NCI-H1694 treated with DMSO at 0.1 percent for 48 hours (cell line): ENCODE measurements at regions not wholly inside any gene's neighbourhood (a gene's known extent, or its start where the extent isn't known, plus 50 kb on each side); places are given as distances from the start of the nearest gene placed in this dataset.
A peak's percentile ranks its signal among the peaks of the same experiment; 100 is the strongest.
"Not testable (repeated sequence)": the region's sequence is repeated elsewhere in the genome, so short reads cannot be mapped to it uniquely, and the experiment has no call there.

ENCODE experiments used
- DNase-seq: peaks from one replicate; lab custom pipeline; 2025; lab: John Stamatoyannopoulos, UW

DNA sequence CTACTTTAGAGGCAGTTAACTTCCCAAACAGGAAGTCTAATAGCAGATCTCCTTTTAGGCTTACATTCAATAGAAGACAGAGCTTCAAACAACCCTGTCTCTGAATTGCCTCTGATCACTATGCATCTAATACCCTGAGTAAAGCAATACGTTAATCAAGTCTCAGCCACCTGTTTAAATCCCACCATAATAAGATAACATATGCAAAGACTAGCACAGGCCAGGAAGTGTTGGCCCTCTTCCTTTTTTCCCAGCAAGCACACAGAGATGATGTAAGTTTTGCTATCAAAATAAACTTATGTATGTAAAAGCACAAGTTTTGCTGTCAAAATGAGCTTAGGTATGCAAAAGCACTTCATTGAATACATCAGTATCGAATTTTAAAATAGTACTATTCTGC lies 385.5 kb downstream of the RND3 start:
- no peak for DNase-seq

DNA sequence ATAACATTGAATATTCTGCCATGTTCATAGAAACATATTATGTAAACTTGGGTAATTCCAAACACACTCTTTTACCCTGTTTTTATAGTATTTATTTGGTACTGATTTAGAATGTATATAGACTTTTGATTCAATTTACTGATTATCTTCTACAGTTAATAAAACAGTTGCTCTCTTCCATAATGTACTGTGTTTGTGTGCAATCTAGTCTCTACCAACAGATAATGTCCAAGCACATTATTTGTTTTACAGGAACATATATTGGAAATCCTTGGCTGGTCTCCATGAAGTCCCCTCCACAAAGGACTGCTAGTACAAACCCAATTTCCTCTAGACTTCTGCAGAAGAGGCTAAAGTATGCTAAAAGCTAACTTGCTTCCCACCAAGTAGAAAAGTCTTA lies 386.6 kb downstream of the RND3 start:
- DNase-seq = no peak

DNA sequence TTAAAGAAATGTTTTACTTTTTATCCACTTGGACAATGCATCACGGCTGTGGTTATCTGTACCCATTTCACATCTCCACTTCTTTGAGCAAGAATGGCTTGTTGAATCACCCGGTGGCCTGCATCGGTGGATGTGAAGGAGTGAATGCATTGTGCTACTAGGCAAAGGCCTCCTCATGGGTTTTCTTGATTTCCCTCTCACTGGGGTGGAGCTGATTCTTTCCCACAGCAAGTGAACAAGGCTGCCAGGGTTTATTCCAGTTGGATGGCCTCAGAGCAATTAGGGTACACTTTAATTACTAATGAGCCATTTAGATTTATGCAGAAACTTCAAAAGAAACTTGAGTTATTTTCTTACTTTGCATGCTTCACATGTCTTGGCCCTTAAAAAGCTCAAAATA lies 387.1 kb downstream of the RND3 start:
- DNase-seq = no peak

DNA sequence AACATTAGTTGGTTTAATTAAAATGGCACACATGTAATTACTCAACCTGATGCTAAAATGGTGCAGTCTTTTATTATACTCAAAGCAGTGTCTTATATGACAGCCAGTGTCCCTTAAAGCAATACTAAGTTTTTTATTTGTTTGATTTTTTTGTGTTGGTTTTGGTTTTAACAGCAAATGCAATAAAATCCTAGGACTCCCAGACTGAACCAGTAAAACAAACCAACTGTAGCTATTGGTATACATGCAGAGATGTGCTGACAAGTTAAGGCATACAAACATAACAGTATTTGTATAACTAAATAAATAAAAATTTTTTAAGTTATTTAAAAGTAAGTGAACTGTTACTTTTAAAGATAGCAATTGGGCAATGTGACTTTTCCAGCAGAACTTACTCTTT lies 387.7 kb downstream of the RND3 start:
- DNase-seq = no peak

DNA sequence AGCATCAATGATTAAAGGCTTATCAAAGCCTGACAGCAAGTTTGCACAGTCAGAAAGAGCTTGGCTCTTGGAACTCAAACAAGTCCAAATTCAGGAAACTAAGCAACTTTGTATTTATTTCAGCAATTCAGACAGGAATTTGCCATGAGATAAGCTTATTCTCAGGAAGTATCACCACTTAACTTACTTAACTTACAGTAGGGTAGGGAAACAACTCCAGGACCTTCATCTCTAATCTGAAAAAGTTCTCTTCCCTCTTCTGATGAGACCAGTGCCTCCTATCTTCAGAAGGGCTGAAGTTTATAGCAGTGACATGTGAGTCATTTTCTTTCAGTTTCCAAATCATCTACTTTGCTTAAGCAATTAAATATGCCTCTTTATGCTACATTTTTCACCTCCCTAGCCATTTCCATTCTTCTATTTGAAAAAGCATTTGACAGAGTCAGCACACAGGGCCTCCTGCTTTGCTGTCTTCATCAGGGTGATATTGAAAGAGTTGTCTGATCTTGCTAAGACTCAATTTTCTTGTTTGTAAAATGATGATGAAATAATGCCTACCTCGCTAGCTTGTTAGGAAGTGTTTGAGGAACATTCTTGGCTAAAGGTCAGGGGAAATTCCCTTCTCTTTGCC lies 389.5 kb downstream of the RND3 start:
- DNase-seq = no peak

DNA sequence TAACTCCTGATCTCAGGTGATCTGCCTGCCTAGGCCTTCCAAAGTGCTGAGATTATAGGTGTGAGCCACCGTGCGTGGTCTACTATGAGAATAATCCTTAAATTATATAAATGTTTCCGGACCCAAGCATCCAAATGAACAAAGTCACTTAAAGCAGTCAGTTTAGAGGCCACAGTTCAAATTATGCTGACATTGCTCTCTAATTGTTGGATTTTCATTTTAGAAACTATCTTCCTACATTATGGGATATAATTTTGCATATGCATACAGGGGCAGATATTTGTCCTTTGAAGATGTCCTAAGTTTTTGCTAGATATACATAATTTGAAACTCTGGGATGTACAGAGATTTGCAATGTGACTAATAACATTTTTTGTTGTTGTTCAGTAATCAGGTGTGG lies 390.1 kb downstream of the RND3 start:
- no peak for DNase-seq

DNA sequence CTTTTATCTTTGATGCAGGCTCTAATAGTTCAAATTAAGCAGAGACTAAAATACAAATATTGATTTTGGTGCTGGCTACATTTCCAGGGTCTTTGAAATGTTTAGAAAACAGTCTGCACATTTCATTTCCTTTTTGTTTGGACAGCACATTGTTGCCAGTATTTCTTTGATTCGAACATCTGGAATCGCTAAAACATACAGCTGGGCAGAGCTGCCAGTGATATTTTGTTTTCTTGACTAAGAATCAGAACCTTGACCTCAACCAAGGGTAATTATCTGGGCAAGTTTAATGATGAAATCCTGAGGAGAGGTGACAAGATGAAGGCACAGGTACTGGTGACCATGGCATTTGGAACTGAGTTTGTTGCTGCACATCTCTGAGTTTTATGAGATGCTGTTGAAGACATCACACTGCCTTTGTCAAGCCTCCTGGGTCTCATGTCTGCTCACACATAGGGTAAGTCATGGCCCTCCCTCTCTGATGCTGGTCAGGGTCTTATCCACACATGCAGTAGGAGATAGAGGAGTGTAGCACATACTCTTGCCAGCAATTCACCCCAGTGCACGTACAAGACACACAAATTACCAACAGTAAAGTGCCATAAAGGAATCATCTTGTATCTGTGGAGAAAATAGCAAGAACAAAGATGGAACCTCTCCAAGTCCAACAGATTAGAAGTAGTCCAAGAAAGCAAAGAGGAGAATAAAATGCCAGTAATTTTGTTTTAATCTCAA lies 391.9 kb downstream of the RND3 start:
- no peak for DNase-seq

DNA sequence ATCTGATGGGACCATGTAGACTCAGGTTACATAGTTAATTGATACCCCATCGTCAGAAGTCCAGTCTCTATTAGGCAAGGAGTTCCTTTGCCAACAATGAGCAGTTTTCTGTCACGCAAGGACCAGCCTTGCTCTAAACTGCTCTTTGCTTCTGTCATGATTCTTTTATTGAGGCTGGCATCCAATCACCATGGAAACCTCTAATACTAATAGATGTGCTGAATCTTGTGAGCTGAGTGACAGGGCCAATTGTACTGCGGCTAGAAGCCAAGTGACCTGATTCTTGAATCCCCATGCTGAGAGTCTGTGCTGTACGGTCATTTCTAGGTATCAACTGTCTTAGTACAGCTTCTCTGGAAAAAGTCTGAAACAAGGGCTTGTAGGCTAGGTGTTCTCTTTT lies 395.6 kb downstream of the RND3 start:
- no peak for DNase-seq

DNA sequence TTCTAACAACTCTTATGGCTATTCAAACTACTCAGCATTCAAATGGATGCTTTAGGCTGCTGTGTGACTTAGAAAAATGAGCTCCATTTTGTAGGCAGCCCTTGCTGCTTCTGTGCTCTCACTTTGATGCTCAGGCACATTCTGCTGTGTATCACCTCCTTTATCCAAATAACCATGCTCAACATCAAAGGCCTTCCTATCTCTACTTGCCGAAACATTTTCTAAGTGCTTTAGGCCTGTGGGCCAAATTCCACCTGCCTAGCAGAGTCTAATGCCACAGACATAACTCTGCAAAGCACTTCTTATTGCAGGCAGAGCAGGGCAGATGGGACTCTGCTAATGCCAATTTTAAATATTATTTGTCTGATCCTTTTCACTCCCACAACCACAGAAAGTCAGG lies 397.4 kb downstream of the RND3 start:
- no peak for DNase-seq

DNA sequence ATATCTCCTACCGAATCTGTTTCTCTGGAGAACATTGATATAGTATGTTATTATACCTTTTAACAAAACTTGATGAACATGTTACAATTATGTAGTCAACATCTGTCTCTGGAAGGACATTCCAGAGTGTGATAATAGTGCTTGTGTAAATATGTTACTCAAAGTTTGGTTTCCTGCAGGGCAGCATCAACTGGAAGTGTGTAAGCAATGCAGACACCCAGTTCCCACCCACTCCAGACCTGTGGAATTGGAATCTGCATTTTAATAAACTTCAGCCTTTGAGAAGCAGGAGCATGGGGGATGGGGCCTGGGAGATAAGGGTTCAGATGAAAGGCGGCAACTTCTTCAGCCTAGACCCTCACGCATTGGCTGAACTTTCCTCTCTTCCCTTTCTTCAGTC lies 398.9 kb downstream of the RND3 start:
- no peak for DNase-seq

DNA sequence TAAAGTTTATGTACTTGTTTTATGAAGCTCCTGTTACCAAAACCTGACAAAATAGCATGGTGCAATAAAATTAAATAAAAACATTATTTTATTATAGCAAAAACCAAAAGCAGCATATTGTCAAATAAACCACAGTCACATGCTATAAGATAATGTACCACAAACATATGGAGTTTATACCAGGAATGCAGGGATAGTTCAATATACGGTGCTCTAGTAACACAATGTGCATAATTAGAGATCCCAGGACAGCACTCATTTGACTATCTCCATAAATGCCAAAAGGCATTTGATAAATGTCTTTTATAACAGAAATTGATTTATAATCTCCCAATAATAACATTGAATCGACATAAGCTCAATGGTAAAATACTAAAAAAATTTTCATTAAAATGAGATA lies 402.0 kb downstream of the RND3 start:
- no peak for DNase-seq

DNA sequence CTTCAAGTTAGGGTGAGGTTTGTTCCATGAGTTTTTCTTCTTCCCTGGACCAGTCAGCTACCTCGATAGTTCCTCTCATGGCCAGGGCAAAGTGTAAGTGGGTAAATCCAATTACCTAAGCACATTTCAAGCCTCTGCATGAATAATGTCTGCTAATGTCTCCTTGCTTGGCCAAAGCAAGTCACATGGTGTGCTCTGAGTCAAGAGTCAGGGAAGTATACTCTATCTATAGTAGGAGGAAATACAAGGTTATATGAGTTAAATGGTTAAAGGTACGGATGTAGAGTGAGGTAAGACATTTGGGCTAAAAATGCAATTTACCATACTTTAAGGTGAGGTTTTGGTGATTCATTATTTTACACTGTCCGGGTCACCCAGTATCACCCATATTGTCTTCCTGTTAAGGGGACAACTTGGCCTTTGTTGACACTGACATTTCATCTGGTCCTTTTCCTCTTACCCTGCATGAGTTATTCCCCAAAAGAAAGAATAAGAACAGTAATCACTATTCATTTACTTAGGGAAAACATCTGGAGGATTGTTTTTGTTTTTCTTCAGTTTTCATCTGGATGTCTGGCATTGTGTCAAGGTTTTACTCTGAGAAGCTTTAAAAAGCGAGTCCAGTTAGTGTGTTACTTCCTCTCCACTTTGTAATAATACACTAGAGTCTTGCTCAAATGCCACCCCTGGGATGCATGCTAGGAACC lies 405.5 kb downstream of the RND3 start:
- DNase-seq = no peak

DNA sequence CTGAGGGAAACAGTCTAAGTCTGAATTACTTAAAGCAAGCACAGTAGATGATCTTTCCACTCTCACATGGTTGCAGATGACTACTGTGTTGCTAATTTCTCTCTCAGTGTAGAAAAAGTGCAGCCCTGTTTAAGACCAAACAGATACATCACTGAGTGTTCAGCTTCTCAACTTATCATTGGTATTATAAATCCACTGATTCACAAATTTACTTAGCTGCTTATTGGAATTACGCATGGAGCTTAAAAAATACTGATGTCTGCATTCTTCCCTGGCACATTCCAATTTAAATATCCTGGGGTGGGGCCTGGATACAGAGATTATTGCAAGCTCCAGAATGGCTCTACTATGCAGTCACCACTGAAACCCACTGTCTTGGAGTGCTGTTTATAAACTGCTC lies 411.2 kb downstream of the RND3 start:
- DNase-seq = no peak

DNA sequence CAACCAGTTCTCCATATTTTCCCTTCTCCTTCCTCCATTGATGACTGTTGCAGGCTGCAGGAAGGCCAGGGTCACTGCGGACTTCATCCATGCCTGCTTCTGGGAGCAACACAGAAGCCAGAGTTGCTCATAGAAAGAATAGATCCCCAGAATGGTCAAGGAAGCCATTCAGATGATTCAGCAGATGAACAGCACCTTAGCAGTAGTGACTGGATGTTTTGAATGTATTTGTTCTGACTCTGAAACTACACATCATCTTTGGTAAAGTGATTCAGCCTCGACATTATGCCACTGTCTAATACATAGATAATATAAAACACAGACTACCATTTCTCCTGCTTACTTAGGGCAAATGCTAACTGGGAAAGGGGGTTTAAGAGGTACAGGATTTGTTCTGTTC lies 411.6 kb downstream of the RND3 start:
- DNase-seq = no peak

DNA sequence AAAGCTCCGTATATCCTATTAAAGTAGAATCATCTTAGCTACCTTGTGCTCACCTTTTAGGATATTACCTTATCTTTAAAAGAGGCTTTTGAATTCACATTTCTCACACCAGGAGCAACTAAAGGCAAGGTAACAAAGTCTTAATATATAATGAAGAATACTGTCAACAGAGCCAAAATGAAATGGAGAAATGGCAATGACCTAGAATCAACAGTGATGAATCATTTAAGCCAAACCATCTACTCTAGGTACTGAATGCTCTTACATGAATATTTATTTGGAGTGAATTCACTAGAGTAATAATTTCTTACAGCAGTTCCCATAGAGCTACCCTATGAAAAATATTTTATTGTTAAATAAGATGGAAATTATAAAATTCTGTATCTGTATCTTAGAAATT lies 421.0 kb downstream of the RND3 start:
- no peak for DNase-seq

DNA sequence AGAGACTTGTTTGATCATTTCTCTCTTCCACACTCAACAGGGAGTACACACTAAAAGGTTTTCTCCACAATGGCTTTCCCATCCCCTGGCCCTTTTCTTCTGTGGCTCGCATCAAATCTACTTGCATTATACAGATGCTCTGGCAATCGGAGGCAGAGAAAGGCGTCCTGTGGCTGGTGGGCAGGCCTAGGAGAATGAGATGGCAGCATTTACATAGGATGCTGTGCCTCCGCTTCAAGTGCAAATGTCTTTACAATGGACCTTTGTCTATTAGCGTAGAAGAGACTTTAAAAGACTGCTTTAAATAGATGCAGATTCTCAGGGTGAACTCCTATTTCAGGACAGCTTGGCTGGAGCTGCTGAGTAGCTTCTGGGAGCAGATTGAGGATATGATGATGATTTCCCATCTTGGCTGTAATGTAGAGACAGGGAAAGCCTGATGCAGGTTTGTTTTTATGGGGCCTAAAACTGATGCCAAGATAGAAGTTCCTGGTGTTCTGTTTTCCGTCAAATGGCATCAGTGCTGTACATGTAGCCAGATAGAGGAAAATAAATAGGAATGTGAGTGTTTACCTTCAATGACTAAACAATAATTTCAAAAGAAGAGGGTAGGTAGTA lies 423.4 kb downstream of the RND3 start:
- DNase-seq = peak; percentile 12

DNA sequence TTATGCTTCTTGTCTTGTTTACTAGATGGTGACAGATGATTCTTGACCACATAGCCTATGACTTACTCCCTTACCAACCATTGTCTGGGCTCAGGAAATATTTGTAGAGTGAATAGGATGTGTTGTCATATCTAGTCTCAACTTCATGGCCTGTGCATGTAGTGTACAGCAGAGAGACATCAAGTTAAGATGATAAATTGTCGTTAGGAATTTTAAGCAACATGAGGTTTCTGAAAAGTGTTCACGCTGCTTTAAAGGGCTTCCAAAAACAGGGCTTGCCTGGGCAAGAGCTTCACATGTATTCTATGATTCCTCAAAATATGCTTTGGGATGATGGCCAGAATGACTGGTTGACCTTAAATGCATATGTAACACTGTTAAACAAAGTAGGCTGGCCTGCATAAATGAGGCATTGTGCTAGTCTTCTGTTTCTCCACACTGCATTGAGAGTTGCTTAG lies 424.0 kb downstream of the RND3 start:
- DNase-seq = no peak

DNA sequence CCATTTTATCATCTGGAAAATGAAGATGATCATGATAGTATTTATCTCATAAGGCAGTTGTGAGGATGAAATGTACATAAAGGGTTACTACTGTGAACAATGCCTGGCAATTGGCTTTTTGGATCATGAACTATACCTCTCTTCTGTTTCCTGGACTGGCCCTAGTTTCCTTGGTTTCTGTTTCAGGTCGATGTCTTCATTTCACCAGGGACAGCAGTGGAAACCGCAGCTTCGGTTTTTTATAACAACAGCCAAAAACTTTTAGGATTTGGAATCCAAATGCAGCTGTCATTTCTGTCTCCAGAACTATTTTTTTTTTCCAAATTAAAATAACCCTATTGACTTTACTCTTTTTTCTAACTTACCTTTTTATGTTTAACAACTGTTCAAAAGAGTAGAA lies 425.1 kb downstream of the RND3 start:
- no peak for DNase-seq

DNA sequence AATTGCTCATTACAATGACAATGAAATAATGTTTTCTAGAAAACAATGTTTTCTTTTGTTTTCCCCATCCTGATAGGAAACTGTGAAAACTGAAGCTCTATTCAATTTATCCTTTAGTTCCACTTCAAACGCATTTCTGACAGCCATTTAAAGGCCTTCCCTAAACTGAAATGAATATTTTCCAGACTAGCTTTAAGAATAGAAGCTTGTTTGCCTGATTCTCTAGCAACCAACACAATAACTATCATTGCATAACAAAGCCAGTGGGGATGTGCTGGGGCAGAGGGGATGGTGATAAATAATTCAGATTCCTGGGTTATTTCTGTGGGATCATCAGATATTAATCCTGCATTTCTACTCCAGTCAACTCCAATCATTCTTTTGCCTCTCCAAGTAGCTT lies 427.1 kb downstream of the RND3 start:
- DNase-seq = peak; percentile 52

DNA sequence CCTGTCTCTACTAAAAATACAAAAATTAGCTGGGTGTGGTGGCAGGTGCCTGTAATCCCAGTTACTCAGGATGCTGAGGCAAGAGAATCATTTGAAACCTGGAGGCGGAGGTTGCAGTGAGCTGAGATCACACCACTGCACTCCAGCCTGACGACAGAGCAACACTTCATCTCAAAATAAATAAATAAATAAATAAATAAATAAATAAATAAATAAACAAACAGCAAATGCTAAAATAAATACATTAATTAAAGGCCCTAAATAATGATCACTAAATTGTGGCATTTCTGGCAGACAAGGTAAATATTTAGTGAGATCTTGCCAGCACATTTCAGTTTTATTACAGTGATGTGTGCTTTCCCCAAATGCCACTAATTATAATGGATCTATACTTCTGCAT lies 427.8 kb downstream of the RND3 start:
- DNase-seq = not testable (repeated sequence)

DNA sequence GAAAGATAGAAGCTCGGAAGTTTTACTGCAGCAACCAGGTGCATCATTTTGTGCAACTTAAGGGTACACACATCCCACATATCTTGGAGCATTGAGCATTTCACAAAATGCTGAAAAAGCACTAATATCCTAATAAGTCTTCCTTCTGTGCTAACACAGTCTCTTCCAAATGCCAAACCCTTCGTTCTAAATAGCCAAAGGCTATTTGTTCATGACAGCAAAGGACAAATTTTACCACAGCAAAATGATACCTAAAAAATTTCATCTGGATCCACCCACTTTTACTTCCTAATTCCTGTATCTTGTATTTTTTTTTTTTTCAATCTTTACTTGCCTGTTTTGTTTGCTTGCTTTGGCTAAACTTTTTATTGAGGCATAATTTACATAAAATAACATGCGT lies 435.0 kb downstream of the RND3 start:
- DNase-seq = no peak

DNA sequence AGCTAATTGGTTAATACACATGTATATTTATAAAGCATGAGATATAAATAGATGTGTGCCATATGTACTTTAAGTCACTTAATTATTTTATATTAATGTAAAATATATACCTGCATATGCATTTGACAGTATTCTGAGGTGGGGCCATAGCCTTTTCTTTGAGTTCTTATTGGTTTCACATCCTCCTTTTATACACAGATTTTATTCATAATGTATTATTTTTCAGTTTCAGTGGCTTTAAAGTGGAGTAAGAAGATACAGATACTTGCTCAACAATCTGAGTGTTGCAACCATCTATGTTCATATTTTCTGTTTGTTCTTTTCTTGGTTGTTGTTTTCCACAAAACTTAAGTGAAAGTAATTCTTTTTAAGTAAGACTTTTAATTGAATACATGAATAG lies 436.5 kb downstream of the RND3 start:
- DNase-seq = no peak

DNA sequence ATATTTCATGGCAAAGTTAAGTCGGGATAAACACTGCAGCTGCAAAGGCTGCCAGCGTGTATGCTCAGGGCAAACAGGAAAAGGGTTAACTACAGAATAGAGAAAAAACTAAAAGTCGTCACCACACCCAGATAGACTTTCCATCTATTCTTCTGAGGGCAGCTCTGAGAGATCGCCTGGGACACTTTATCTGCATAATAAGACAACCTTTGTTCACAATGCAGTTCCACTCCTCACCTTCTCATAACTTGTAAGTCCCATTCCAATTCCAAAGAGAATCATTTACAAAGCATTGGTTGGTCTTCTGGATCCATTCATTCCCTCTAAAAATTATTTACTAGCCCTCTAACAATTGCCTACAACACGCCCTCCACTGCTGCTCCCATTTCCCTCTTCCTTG lies 437.4 kb downstream of the RND3 start:
- no peak for DNase-seq
